ENCODE measurements at regions not wholly inside any gene's neighbourhood (a gene's known extent, or its start where the extent isn't known, plus 50 kb on each side); places are given as distances from the start of the nearest gene placed in this dataset.

DNA sequence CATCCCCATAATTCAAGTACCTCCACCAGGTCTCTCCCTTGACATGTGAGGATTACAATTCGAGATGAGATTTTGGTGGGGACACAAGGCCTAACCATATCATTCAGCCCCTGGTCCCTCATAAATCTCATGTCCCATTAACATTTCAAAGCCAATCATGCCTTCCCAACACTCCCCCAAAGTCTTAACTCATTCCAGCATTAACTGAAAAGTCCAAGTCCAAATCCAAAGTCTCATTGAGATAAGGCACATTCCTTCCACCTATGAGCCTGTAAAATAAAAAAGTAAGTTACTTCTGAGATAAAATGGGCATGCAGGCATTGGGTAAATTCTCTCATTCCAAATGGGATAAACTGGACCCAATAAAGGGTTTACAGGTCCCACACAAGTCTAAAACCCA is 849.7 kb downstream of the BCL11A start:
- no peak for TF ChIP-seq CTCF (IDR thresholded peaks at IDR 0.05; ENCODE audit: unreplicated experiment)

DNA sequence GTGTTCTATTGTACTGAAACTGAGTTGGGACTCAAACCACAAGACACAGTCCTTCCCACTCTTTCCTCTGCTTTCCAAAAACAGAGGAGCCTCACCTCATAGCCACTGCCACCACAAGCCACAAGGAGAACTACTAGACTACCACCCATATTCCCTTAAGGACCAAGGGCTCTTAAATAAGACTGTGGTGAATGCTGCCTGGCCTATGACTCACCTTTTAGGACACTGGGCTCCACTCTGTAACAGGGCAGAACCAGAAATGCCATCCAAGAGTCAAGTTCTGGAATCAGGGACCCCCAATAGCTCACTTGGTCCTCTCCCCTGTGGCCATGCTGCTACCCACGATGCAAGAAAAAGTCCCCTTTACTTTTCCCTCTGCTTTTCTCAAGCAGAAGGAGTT is 851.4 kb downstream of the BCL11A start:
- Mint-ChIP-seq H3K27ac (ENCODE audit: unreplicated experiment) (no peak overlapping the region), H3K36me3 (ENCODE audit: insufficient read depth, unreplicated experiment) (no peaks in the 10 kb centered on the region), H3K4me1 (ENCODE audit: low read depth, unreplicated experiment) (no peaks in the 10 kb centered on the region), H3K4me3 (ENCODE audit: low read depth, unreplicated experiment) (no peak overlapping the region), H3K27me3 (ENCODE audit: unreplicated experiment) (no peaks in the 10 kb centered on the region), H3K9me3 (ENCODE audit: low read depth, unreplicated experiment) (peaks cover 6% of the 10 kb centered on the region)
- CTCF ChIA-PET, result no interaction called here
- intact Hi-C loops (cut with micrococcal nuclease; ENCODE audit: unreplicated experiment), result no loop called here
- TF ChIP-seq CTCF (IDR thresholded peaks at IDR 0.05; ENCODE audit: unreplicated experiment), result no peak
- no peak for DNase-seq
- no TSS peak for BruUV-seq (replicated peaks)

More for the DNA sequence above, 849.7 kb downstream of the BCL11A start:
- no TSS peak for BruUV-seq (replicated peaks)
- H3K4me3 Mint-ChIP-seq (ENCODE audit: low read depth, unreplicated experiment), result no peak overlapping the region
- intact Hi-C loops (cut with micrococcal nuclease; ENCODE audit: unreplicated experiment), result no loop called here
- H3K27ac Mint-ChIP-seq (ENCODE audit: unreplicated experiment), result no peak overlapping the region
- no peaks in the 10 kb centered on the region for H3K4me1 Mint-ChIP-seq (ENCODE audit: low read depth, unreplicated experiment)
- no peaks in the 10 kb centered on the region for H3K27me3 Mint-ChIP-seq (ENCODE audit: unreplicated experiment)
- H3K9me3 Mint-ChIP-seq (ENCODE audit: low read depth, unreplicated experiment), result peaks cover 6% of the 10 kb centered on the region
- CTCF ChIA-PET, result no interaction called here
- DNase-seq, result no peak
- H3K36me3 Mint-ChIP-seq (ENCODE audit: insufficient read depth, unreplicated experiment), result no peaks in the 10 kb centered on the region

DNA sequence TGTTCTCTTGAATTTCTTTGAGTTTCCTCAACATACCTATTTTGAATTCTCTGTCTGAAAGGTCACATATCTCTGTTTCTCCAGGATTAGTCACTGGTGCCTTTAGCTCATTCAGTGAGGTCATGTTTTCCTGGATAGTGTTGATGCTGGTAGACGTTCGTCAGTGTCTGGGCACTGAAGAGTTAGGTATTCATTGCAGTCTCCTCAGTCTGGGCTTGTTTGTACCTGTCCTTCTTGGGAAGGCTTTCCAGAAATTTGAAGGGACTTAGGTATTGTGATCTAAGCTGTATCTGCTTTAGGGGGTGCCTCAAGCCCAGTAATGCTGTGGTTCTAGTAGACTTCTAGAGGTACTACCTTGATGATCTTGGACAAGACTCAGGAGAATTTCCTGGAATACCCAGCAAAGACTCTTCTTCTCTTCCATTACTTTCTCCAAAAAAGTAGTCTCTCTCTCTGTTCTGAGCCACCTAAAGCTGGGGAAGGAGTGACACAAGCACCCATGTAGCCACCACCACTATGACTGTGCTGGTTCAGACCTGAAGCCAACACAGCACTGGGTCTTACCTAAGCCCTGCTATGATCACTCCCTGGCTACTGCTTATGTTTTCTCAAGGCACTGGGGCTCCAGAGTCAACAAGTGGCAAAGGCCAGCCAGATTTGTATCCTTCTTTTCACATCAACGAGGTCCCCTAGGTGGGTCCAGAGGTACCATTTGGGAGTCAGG is 852.0 kb downstream of the BCL11A start:
- TF ChIP-seq CTCF (IDR thresholded peaks at IDR 0.05; ENCODE audit: unreplicated experiment), result no peak
- H3K27me3 Mint-ChIP-seq (ENCODE audit: unreplicated experiment), result no peaks in the 10 kb centered on the region
- H3K36me3 Mint-ChIP-seq (ENCODE audit: insufficient read depth, unreplicated experiment), result no peaks in the 10 kb centered on the region
- H3K27ac Mint-ChIP-seq (ENCODE audit: unreplicated experiment), result no peak overlapping the region
- DNase-seq, result no peak
- BruUV-seq (replicated peaks), result no TSS peak
- CTCF ChIA-PET, result no interaction called here
- intact Hi-C loops (cut with micrococcal nuclease; ENCODE audit: unreplicated experiment), result no loop called here
- peaks cover 6% of the 10 kb centered on the region for H3K9me3 Mint-ChIP-seq (ENCODE audit: low read depth, unreplicated experiment)
- H3K4me1 Mint-ChIP-seq (ENCODE audit: low read depth, unreplicated experiment), result no peaks in the 10 kb centered on the region
- H3K4me3 Mint-ChIP-seq (ENCODE audit: low read depth, unreplicated experiment), result no peak overlapping the region

DNA sequence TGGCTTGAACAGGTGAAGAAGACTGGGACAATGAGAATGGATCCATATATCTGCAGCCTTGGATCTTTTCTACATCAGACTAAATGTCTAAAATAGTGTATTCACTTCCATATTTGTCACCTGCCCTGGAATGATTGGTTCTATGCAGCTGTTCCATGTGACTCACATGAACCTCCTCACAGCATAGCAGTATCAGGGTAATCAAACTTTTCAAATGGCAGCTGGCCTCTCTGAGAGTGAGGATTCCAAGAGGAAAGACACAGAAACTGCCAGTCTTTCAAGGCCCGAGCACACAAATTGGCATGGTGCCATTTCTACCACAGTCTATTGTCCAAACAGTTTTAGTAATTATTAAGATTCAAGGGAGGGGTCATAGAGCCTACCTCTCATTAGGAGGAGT is 859.3 kb downstream of the BCL11A start:
- no peak for TF ChIP-seq CTCF (IDR thresholded peaks at IDR 0.05; ENCODE audit: unreplicated experiment)
- H3K4me1 Mint-ChIP-seq (ENCODE audit: low read depth, unreplicated experiment), result peaks cover 20% of the 10 kb centered on the region
- H3K27me3 Mint-ChIP-seq (ENCODE audit: unreplicated experiment), result no peaks in the 10 kb centered on the region
- no peak overlapping the region for H3K27ac Mint-ChIP-seq (ENCODE audit: unreplicated experiment)
- H3K9me3 Mint-ChIP-seq (ENCODE audit: low read depth, unreplicated experiment), result peaks cover 8% of the 10 kb centered on the region
- CTCF ChIA-PET, result no interaction called here
- no peak for DNase-seq
- BruUV-seq (replicated peaks), result no TSS peak
- intact Hi-C loops (cut with micrococcal nuclease; ENCODE audit: unreplicated experiment), result no loop called here
- no peak overlapping the region for H3K4me3 Mint-ChIP-seq (ENCODE audit: low read depth, unreplicated experiment)
- no peaks in the 10 kb centered on the region for H3K36me3 Mint-ChIP-seq (ENCODE audit: insufficient read depth, unreplicated experiment)

Data from Calu3 (cell line).